B cell (primary cell): ENCODE measurements at regions not wholly inside any gene's neighbourhood (a gene's known extent, or its start where the extent isn't known, plus 50 kb on each side); places are given as distances from the start of the nearest gene placed in this dataset.

Experiments
- ATAC-seq: fragments of 200-7000 bp; cut with Tn5 transposase; one replicate; pipeline ENCODE4 v1.10.0; 2021; ENCODE audit warnings: low read depth, mild to moderate bottlenecking, moderate number of reproducible peaks, moderate library complexity
- CTCF ChIA-PET: fragments of 350-600 bp; sonication (Branson Sonifier 250); formaldehyde crosslinking; loops from one replicate; lab custom pipeline; 2021; ENCODE audit warnings: antibody characterized with exemption, inconsistent platforms; lab: Charles Lee
- POLR2A ChIA-PET: fragments of 350-600 bp; sonication (Branson Sonifier 250); formaldehyde crosslinking; loops from one replicate; lab custom pipeline; 2021; ENCODE audit warnings: antibody characterized with exemption; lab: Charles Lee
- DNase-seq: peaks from one replicate; pipeline ENCODE4 v3.0.0; 2013
- H2AFZ ChIP-seq: 2 replicates; pipeline ENCODE4 v1.6.1; 2012; ENCODE audit warnings: mild to moderate bottlenecking, low read depth, low read length; ENCODE audit not compliant: insufficient read depth, poor library complexity, severe bottlenecking
- H3K27ac ChIP-seq, 2 donors: 1 replicate in 1 of 2; 2 replicates in 1 of 2; pipeline ENCODE4 v1.5.1; 2012 to 2013; ENCODE audit warnings: low read length in 2 of 2, mild to moderate bottlenecking in 2 of 2, moderate library complexity in 1 of 2
- H3K27me3 ChIP-seq, 4 experiments: fragments of 200-600 bp in 1 of 4; sonication (generic) in 1 of 4; replicated peaks in 1 of 4; 1 replicate in 2 of 4; 2 replicates in 2 of 4; pipeline versions ENCODE4 v1.6.1 to v1.7.0; 2013 to 2016; ENCODE audit warnings: low read length in 3 of 4, mild to moderate bottlenecking in 2 of 4, mixed read lengths in 1 of 4, moderate library complexity in 1 of 4; ENCODE audit not compliant: insufficient read depth in 4 of 4, control insufficient read depth in 3 of 4; ENCODE audit errors: control extremely low read depth in 1 of 4
- H3K36me3 ChIP-seq, 2 experiments: replicated peaks in 1 of 2; 1 replicate in 1 of 2; 2 replicates in 1 of 2; pipeline versions ENCODE4 v1.6.1 to v1.7.1; 2013; ENCODE audit warnings: low read length in 1 of 2; ENCODE audit not compliant: insufficient read depth in 2 of 2, control insufficient read depth in 1 of 2; ENCODE audit errors: control extremely low read depth in 1 of 2, extremely low read depth in 1 of 2
- H3K4me1 ChIP-seq, 2 donors: fragments of 200-600 bp in 1 of 2; sonication (generic) in 1 of 2; 1 replicate in 1 of 2; 2 replicates in 1 of 2; pipeline versions ENCODE4 v1.5.1 to v1.6.1; 2013 to 2017; ENCODE audit warnings: low read length in 2 of 2; ENCODE audit not compliant: control insufficient read depth in 2 of 2, insufficient read depth in 2 of 2
- H3K4me2 ChIP-seq: replicated peaks from 2 replicates; pipeline ENCODE3; 2012; ENCODE audit warnings: mild to moderate bottlenecking, low read depth, low read length; ENCODE audit not compliant: poor library complexity, severe bottlenecking
- H3K4me3 ChIP-seq, 5 experiments: fragments of 200-600 bp in 1 of 5; sonication (generic) in 1 of 5; 1 replicate in 3 of 5; 2 replicates in 2 of 5; pipeline versions ENCODE4 v1.5.1 to v1.7.0; 2011 to 2016; ENCODE audit warnings: low read length in 4 of 5, mild to moderate bottlenecking in 4 of 5, low read depth in 2 of 5, control low read depth in 1 of 5, moderate library complexity in 1 of 5; ENCODE audit not compliant: insufficient read depth in 1 of 5; ENCODE audit errors: control extremely low read depth in 1 of 5, extremely low read depth in 1 of 5
- H3K79me2 ChIP-seq: fragments of 200-600 bp; sonication (generic); one replicate; pipeline ENCODE4 v1.6.0; 2016; ENCODE audit warnings: low read length; ENCODE audit not compliant: control insufficient read depth, insufficient read depth
- H3K9ac ChIP-seq: fragments of 200-600 bp; sonication (generic); 2 replicates; pipeline ENCODE4 v1.6.1; 2017; ENCODE audit warnings: mild to moderate bottlenecking, low read length, moderate library complexity
- H3K9me3 ChIP-seq, 3 donors: one replicate each; pipeline versions ENCODE4 v1.6.1 to v1.7.1; 2013; ENCODE audit warnings: low read length in 2 of 3; ENCODE audit not compliant: control insufficient read depth in 2 of 3, insufficient read depth in 1 of 3; ENCODE audit errors: control extremely low read depth in 1 of 3
- H4K20me1 ChIP-seq: 2 replicates; pipeline ENCODE4 v1.6.0; 2012; ENCODE audit warnings: mild to moderate bottlenecking, low read length; ENCODE audit not compliant: insufficient read depth, control insufficient read depth, poor library complexity, severe bottlenecking
- H3K27ac Mint-ChIP-seq: one replicate; pipeline ENCODE4 v1.8.0; 2021; ENCODE audit warnings: mixed read lengths
- H3K27me3 Mint-ChIP-seq: one replicate; pipeline ENCODE4 v1.8.0; 2021; ENCODE audit warnings: mixed read lengths
- H3K4me1 Mint-ChIP-seq: one replicate; pipeline ENCODE4 v1.8.0; 2021; ENCODE audit warnings: mixed read lengths
- H3K4me3 Mint-ChIP-seq: one replicate; pipeline ENCODE4 v1.8.0; 2021; ENCODE audit warnings: mixed read lengths
- H3K9me3 Mint-ChIP-seq: one replicate; pipeline ENCODE4 v1.8.0; 2022; ENCODE audit warnings: mixed read lengths; ENCODE audit not compliant: insufficient read depth
- EZH2 ChIP-seq: IDR thresholded peaks from 2 replicates; pipeline ENCODE4 v1.6.1; 2012; ENCODE audit warnings: borderline replicate concordance, low read depth, mild to moderate bottlenecking, moderate library complexity, low read length; ENCODE audit not compliant: insufficient read depth, poor library complexity, severe bottlenecking
- WGBS: methylation state at CpG from one replicate; pipeline ENCODE4 v1.1.5; 2013; ENCODE audit warnings: missing lambda C conversion rate; ENCODE audit not compliant: insufficient coverage; 5-methylcytosine and 5-hydroxymethylcytosine counted together
- intact Hi-C: fragments of 100-400 bp; cut with micrococcal nuclease; formaldehyde crosslinking; loops from one replicate; pipeline ENCODE4 v1.10.0; 2022
- TF ChIP-seq, protein P1 (sequence below): fragments of 200-600 bp; IDR thresholded peaks from one replicate; pipeline ENCODE4 v1.8.0; 2022; ENCODE audit warnings: antibody characterized with exemption, mild to moderate bottlenecking

DNA sequence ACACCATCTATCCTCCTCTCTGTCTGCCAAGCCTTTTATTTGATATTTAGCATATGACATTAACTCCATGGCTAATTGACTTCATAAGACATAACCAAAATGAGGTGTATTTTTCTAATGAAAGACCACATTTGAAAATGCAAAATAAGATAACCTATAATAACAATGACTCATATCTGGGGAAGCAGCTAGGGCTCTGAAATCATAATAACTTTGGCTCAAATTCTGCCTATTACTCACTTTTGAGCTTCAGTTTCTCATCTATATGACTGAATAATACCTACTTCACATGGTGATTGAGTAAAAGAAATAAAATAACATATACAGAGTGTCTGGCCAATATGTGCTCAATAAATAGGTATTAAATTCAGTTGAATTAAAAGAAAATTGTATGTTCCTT, 1419.8 kb upstream of the TENM4 start:
- Mint-ChIP-seq H3K27me3 (no peaks in the 10 kb centered on the region), H3K4me1 (no peaks in the 10 kb centered on the region), H3K27ac (no peak overlapping the region), H3K4me3 (no peak overlapping the region), H3K9me3 (no peaks in the 10 kb centered on the region)
- no peak for DNase-seq
- POLR2A ChIA-PET: no interaction called here
- intact Hi-C loops: no loop called here
- TF ChIP-seq, protein P1, sequence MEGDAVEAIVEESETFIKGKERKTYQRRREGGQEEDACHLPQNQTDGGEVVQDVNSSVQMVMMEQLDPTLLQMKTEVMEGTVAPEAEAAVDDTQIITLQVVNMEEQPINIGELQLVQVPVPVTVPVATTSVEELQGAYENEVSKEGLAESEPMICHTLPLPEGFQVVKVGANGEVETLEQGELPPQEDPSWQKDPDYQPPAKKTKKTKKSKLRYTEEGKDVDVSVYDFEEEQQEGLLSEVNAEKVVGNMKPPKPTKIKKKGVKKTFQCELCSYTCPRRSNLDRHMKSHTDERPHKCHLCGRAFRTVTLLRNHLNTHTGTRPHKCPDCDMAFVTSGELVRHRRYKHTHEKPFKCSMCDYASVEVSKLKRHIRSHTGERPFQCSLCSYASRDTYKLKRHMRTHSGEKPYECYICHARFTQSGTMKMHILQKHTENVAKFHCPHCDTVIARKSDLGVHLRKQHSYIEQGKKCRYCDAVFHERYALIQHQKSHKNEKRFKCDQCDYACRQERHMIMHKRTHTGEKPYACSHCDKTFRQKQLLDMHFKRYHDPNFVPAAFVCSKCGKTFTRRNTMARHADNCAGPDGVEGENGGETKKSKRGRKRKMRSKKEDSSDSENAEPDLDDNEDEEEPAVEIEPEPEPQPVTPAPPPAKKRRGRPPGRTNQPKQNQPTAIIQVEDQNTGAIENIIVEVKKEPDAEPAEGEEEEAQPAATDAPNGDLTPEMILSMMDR: no peak
- no peak for TF ChIP-seq EZH2
- no peak overlapping the region for H3K4me2 ChIP-seq
- no peaks in the 10 kb centered on the region for H3K9me3 ChIP-seq
- H3K4me1 ChIP-seq: no peaks in the 10 kb centered on the region
- no peaks in the 10 kb centered on the region for H3K79me2 ChIP-seq
- no peaks in the 10 kb centered on the region for H3K36me3 ChIP-seq
- H2AFZ ChIP-seq: no peak overlapping the region
- H3K4me3 ChIP-seq: no peak overlapping the region
- no peak for ATAC-seq
- no peaks in the 10 kb centered on the region for H3K27me3 ChIP-seq
- no peak overlapping the region for H3K27ac ChIP-seq
- no peak overlapping the region for H3K9ac ChIP-seq
- no peaks in the 10 kb centered on the region for H4K20me1 ChIP-seq
- CTCF ChIA-PET: no interaction called here

DNA sequence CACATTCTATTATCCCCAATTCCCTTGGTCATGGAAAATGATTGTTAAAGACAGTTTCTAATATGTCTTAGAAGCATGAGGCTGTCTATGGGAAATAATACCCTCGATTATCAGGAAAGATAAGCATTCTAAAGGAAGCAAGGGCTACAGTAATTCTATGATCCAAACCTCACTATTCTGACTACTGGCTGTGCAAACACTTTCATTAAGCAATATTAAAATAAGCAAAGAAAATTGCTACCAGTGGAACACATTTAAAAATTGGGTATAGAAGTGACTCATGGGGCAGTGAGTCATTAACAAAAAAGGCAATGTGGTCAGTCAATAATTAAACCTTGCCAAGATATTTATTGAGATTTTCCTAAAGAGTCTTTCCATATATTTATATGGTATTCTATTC, 1415.2 kb upstream of the TENM4 start:
- Mint-ChIP-seq H3K9me3 (peaks cover 3% of the 10 kb centered on the region), H3K27ac (no peak overlapping the region), H3K4me1 (no peaks in the 10 kb centered on the region), H3K4me3 (no peak overlapping the region), H3K27me3 (no peaks in the 10 kb centered on the region)
- Histone ChIP-seq H3K27me3 (no peaks in the 10 kb centered on the region), H3K27ac (no peak overlapping the region), H3K9ac (no peak overlapping the region), H3K9me3 (no peaks in the 10 kb centered on the region), H4K20me1 (no peaks in the 10 kb centered on the region), H3K36me3 (no peaks in the 10 kb centered on the region), H2AFZ (no peak overlapping the region), H3K79me2 (no peaks in the 10 kb centered on the region), H3K4me3 (no peak overlapping the region), H3K4me1 (no peaks in the 10 kb centered on the region), H3K4me2 (no peak overlapping the region)
- WGBS: no CpG with 5 or more reads among the region's 1 CpG
- TF ChIP-seq, protein P1: no peak
- no peak for TF ChIP-seq EZH2
- intact Hi-C loops: no loop called here
- POLR2A ChIA-PET: no interaction called here
- DNase-seq: no peak
- CTCF ChIA-PET: no interaction called here
- ATAC-seq: no peak
